ENCODE measurements at regions not wholly inside any gene's neighbourhood (a gene's known extent, or its start where the extent isn't known, plus 50 kb on each side); places are given as distances from the start of the nearest gene placed in this dataset.

GRCh38 chr21:22827422-22827821 lies 1829.2 kb downstream of the NCAM2 start:
- Histone ChIP-seq H2BK15ac (ENCODE audit: low read length) (no peak overlapping the region), H2BK12ac (ENCODE audit: low read depth, low read length) (no peak overlapping the region), H4K20me1 (replicated peaks in 1 of 2; ENCODE audit: control insufficient read depth in 1 of 2, insufficient read depth in 2 of 2, low read length in 2 of 2) (no peaks in the 10 kb centered on the region), H2BK120ac (replicated peaks; ENCODE audit: low read depth, low read length) (no peak overlapping the region), H3K14ac (ENCODE audit: insufficient read length) (no peak overlapping the region), H2BK20ac (ENCODE audit: low read length) (no peak overlapping the region), H2AK5ac (ENCODE audit: low read depth, low read length) (no peak overlapping the region), H3K79me2 (ENCODE audit: control insufficient read depth in 1 of 2, insufficient read depth in 2 of 2, low read length in 2 of 2) (no peaks in the 10 kb centered on the region), H3K23me2 (ENCODE audit: low read depth, low read length) (no peaks in the 10 kb centered on the region), H3K4ac (replicated peaks; ENCODE audit: insufficient read length, low read depth, low read length) (no peak overlapping the region), H3K9ac (replicated peaks in 1 of 4; ENCODE audit: extremely low read depth in 1 of 4, low read depth in 3 of 4, low read length in 3 of 4) (no peak overlapping the region), H3K27ac (ENCODE audit: low read depth, low read length) (no peak overlapping the region), H3K18ac (ENCODE audit: extremely low read depth, low read length) (no peak overlapping the region), H4K91ac (replicated peaks; ENCODE audit: insufficient read length, low read length) (no peak overlapping the region), H4K5ac (ENCODE audit: insufficient read length, low read depth, low read length) (no peak overlapping the region), H3K27me3 (replicated peaks in 1 of 4; ENCODE audit: control insufficient read depth in 3 of 4, extremely low read depth in 1 of 4, insufficient read depth in 3 of 4, low read length in 3 of 4) (no peaks in the 10 kb centered on the region), H3K4me2 (ENCODE audit: insufficient read depth in 1 of 2, low read depth in 2 of 2, low read length in 2 of 2) (no peak overlapping the region), H2AFZ (ENCODE audit: low read length) (no peak overlapping the region), H3K9me3 (ENCODE audit: insufficient read depth in 2 of 2, low read depth in 1 of 2, low read length in 1 of 2) (peaks cover 6 to 12% of the 10 kb centered on the region in 2 experiments; a peak in 2 of 4 replicates), H3K4me1 (replicated peaks in 1 of 4; ENCODE audit: control insufficient read depth in 3 of 4, insufficient read depth in 4 of 4, low read length in 3 of 4) (no peaks in the 10 kb centered on the region), H2BK5ac (ENCODE audit: low read depth, low read length) (no peak overlapping the region), H4K8ac (ENCODE audit: extremely low read depth, insufficient read depth, low read length) (no peak overlapping the region), H3K79me1 (ENCODE audit: low read depth, low read length) (no peaks in the 10 kb centered on the region), H3K4me3 (ENCODE audit: extremely low read depth in 1 of 4, insufficient read depth in 2 of 4, low read depth in 3 of 4, low read length in 4 of 4) (no peak overlapping the region), H3K23ac (ENCODE audit: insufficient read length) (no peak overlapping the region), H3K56ac (replicated peaks; ENCODE audit: insufficient read length, low read depth, low read length) (no peak overlapping the region), H3K36me3 (ENCODE audit: control insufficient read depth in 2 of 4, insufficient read depth in 4 of 4, low read length in 3 of 4) (no peaks in the 10 kb centered on the region)
- CTCF ChIA-PET (ENCODE audit: partially characterized antibody), result interaction anchor here (0.9 kb wide), 1 partner anchor 189 kb away, joined by 3 read pairs; no protein-coding TSS in a partner anchor
- FAIRE-seq (no peak), DNase-seq (ENCODE audit: low read depth in 1 of 2, low spot score in 2 of 2) (no peak)
- no peak for TF ChIP-seq JUND (IDR thresholded peaks at IDR 0.05; ENCODE audit: low read length)
- no peak for TF ChIP-seq YY1 (IDR thresholded peaks at IDR 0.05; ENCODE audit: low read depth, low read length)
- TF ChIP-seq TAF1 (IDR thresholded peaks at IDR 0.05; ENCODE audit: low read depth, low read length), result no peak
- TF ChIP-seq, protein P1, sequence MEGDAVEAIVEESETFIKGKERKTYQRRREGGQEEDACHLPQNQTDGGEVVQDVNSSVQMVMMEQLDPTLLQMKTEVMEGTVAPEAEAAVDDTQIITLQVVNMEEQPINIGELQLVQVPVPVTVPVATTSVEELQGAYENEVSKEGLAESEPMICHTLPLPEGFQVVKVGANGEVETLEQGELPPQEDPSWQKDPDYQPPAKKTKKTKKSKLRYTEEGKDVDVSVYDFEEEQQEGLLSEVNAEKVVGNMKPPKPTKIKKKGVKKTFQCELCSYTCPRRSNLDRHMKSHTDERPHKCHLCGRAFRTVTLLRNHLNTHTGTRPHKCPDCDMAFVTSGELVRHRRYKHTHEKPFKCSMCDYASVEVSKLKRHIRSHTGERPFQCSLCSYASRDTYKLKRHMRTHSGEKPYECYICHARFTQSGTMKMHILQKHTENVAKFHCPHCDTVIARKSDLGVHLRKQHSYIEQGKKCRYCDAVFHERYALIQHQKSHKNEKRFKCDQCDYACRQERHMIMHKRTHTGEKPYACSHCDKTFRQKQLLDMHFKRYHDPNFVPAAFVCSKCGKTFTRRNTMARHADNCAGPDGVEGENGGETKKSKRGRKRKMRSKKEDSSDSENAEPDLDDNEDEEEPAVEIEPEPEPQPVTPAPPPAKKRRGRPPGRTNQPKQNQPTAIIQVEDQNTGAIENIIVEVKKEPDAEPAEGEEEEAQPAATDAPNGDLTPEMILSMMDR (IDR thresholded peaks at IDR 0.05; ENCODE audit: control extremely low read depth in 1 of 3, insufficient read depth in 1 of 3, low read depth in 1 of 3, low read length in 3 of 3), result no peak
- TF ChIP-seq SUZ12 (IDR thresholded peaks at IDR 0.05; ENCODE audit: low read length), result no peak
- TF ChIP-seq TAF7 (optimal IDR thresholded peaks at IDR 0.05; ENCODE audit: borderline replicate concordance, low read depth, low read length), result no peak
- TF ChIP-seq EGR1 (IDR thresholded peaks at IDR 0.05; ENCODE audit: borderline replicate concordance, low read depth, low read length), result no peak
- TF ChIP-seq CBX5 (IDR thresholded peaks at IDR 0.05; ENCODE audit: low read depth, low read length), result no peak
- TF ChIP-seq RXRA (IDR thresholded peaks at IDR 0.05; ENCODE audit: insufficient read depth, low read depth, low read length), result no peak
- POLR2A ChIA-PET (ENCODE audit: partially characterized antibody), result no interaction called here

Data from H1 (cell line).